ENCODE measurements at regions not wholly inside any gene's neighbourhood (a gene's known extent, or its start where the extent isn't known, plus 50 kb on each side); places are given as distances from the start of the nearest gene placed in this dataset.

GRCh38 chr3:182464513-182465145 is 328.7 kb upstream of the ATP11B start:
- H3K18ac ChIP-seq (ENCODE audit: low read depth, low read length): no peak overlapping the region
- H4K8ac ChIP-seq (ENCODE audit: low read depth in 2 of 2, low read length in 2 of 2): no peak overlapping the region
- H3K9ac ChIP-seq (ENCODE audit: low read depth, low read length): no peak overlapping the region
- no peak overlapping the region for H2BK5ac ChIP-seq (ENCODE audit: low read depth, low read length, poor library complexity, severe bottlenecking)
- H3K23ac ChIP-seq (ENCODE audit: low read depth, low read length): no peak overlapping the region
- no peak for ATAC-seq (ENCODE audit: low read depth)
- H2AFZ ChIP-seq (replicated peaks; ENCODE audit: low read length, poor library complexity): no peak overlapping the region
- no peak overlapping the region for H2AK5ac ChIP-seq (ENCODE audit: low read depth, low read length)
- dilution Hi-C loops (cut with HindIII; ENCODE audit: low sequenced_read_pairs, unreplicated experiment) (no loop called here), in situ Hi-C loops (cut with MboI; ENCODE audit: low sequenced_read_pairs) (no loop called here), intact Hi-C loops (cut with micrococcal nuclease) (no loop called here)
- H3K4me2 ChIP-seq (ENCODE audit: low read depth, low read length): no peak overlapping the region
- TF ChIP-seq BHLHE40 (IDR thresholded peaks at IDR 0.05; ENCODE audit: low read depth, low read length) (no peak), MAFK (IDR thresholded peaks at IDR 0.05; ENCODE audit: low read depth, low read length) (no peak), FOS (IDR thresholded peaks at IDR 0.05; ENCODE audit: low read depth, low read length) (no peak), RFX5 (IDR thresholded peaks at IDR 0.05; ENCODE audit: low read depth, low read length) (no peak), NFE2L2 (IDR thresholded peaks at IDR 0.05; ENCODE audit: low read depth, low read length) (no peak), POLR2A (IDR thresholded peaks at IDR 0.05; ENCODE audit: low read depth, low read length) (no peak), SMC3 (IDR thresholded peaks at IDR 0.05; ENCODE audit: low read depth, low read length) (no peak), RCOR1 (IDR thresholded peaks at IDR 0.05; ENCODE audit: insufficient replicate concordance, low read length) (no peak), MXI1 (IDR thresholded peaks at IDR 0.05; ENCODE audit: borderline replicate concordance, low read depth, low read length) (no peak), CHD1 (IDR thresholded peaks at IDR 0.05; ENCODE audit: low read depth, low read length) (no peak), CTCF (conservative IDR thresholded peaks at IDR 0.05; ENCODE audit: low read depth, low read length) (no peak), USF2 (IDR thresholded peaks at IDR 0.05; ENCODE audit: low read depth, low read length) (no peak), RAD21 (IDR thresholded peaks at IDR 0.05; ENCODE audit: low read length) (no peak), CEBPB (IDR thresholded peaks at IDR 0.05; ENCODE audit: low read depth, low read length) (no peak), MAZ (IDR thresholded peaks at IDR 0.05; ENCODE audit: borderline replicate concordance, low read depth, low read length) (no peak)
- TF ChIP-seq, protein P1, sequence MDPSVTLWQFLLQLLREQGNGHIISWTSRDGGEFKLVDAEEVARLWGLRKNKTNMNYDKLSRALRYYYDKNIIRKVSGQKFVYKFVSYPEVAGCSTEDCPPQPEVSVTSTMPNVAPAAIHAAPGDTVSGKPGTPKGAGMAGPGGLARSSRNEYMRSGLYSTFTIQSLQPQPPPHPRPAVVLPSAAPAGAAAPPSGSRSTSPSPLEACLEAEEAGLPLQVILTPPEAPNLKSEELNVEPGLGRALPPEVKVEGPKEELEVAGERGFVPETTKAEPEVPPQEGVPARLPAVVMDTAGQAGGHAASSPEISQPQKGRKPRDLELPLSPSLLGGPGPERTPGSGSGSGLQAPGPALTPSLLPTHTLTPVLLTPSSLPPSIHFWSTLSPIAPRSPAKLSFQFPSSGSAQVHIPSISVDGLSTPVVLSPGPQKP (IDR thresholded peaks at IDR 0.05; ENCODE audit: borderline replicate concordance, low read depth, low read length): no peak
- no peak overlapping the region for H2AK9ac ChIP-seq (replicated peaks; ENCODE audit: low read depth, low read length, poor library complexity)
- H3K14ac ChIP-seq (replicated peaks; ENCODE audit: low read depth, low read length): no peak overlapping the region
- no peaks in the 10 kb centered on the region for H3K27me3 ChIP-seq (ENCODE audit: control insufficient read depth, insufficient read depth, low read length)
- H3K9me3 ChIP-seq (ENCODE audit: control insufficient read depth, insufficient read depth, low read length): peaks cover 4% of the 10 kb centered on the region
- H4K5ac ChIP-seq (ENCODE audit: low read depth, low read length): no peak overlapping the region
- no peak overlapping the region for H2BK15ac ChIP-seq (ENCODE audit: low read depth, low read length)
- ChIA-PET POLR2A (ENCODE audit: unreplicated experiment) (no interaction called here), CTCF (no interaction called here)
- no peak overlapping the region for H2BK120ac ChIP-seq (ENCODE audit: low read depth, low read length)
- no peak overlapping the region for H3K27ac ChIP-seq (ENCODE audit: insufficient read depth, low read length)
- H3K79me1 ChIP-seq (ENCODE audit: low read depth in 1 of 2, low read length in 2 of 2): no peaks in the 10 kb centered on the region
- H2BK20ac ChIP-seq (ENCODE audit: low read depth, low read length): no peak overlapping the region
- H3K4ac ChIP-seq (ENCODE audit: low read depth, low read length): no peak overlapping the region
- no CpG with 5 or more reads among the region's 2 CpGs for WGBS, 2 experiments (ENCODE audit: extremely low coverage in 2 of 2, insufficient read length in 1 of 2)
- no peaks in the 10 kb centered on the region for H3K9me1 ChIP-seq (ENCODE audit: insufficient read depth, low read length)
- H3K36me3 ChIP-seq (ENCODE audit: control insufficient read depth, insufficient read depth, low read length): no peaks in the 10 kb centered on the region
- H4K91ac ChIP-seq (ENCODE audit: insufficient read depth, low read depth, low read length): no peak overlapping the region
- H3K56ac ChIP-seq (ENCODE audit: extremely low read depth, insufficient read depth, low read length): no peak overlapping the region
- H4K20me1 ChIP-seq (ENCODE audit: insufficient read depth, low read length): no peaks in the 10 kb centered on the region
- H3K4me3 ChIP-seq (ENCODE audit: insufficient read depth, low read depth, low read length): no peak overlapping the region
- no TSS peak for BruUV-seq (replicated peaks)
- no peak for DNase-seq
- no peaks in the 10 kb centered on the region for H3K4me1 ChIP-seq (ENCODE audit: control insufficient read depth, insufficient read depth, low read length)
